ENCODE measurements at regions not wholly inside any gene's neighbourhood (a gene's known extent, or its start where the extent isn't known, plus 50 kb on each side); places are given as distances from the start of the nearest gene placed in this dataset.

DNA sequence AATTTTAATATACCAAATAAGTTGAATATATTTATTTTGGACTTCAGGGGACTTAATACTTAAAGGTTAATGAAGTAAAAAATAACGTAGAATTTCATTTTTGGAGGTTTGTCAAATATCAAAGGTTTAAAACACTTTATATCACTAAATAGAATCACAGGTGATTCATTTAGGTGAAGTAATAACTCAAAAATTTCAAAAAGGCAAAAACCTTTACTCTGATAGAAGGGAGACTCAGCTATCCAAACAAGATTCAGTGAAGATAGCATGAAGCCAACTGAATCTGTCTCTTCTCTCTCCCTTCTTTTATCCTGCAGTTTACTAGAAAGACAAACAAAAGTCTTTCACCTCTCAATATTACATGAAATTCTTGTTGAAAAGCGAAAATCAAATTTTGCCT lies 110.2 kb upstream of the CYSLTR1 start:
- ChIA-PET CTCF (ENCODE audit: low intra/inter-chr PET ratio) (no interaction called here), POLR2A (no interaction called here)
- intact Hi-C loops (cut with micrococcal nuclease): no loop called here
- no peaks in the 10 kb centered on the region for H3K79me2 ChIP-seq (ENCODE audit: control insufficient read depth, insufficient read depth, low read length)
- 0% methylated on average over 2 of the region's 2 CpGs for WGBS (ENCODE audit: insufficient coverage, low coverage, missing lambda C conversion rate)
- H3K4me1 ChIP-seq (replicated peaks in 1 of 2; ENCODE audit: control insufficient read depth in 2 of 2, insufficient read depth in 2 of 2, low read length in 2 of 2): no peaks in the 10 kb centered on the region
- no peak for FAIRE-seq
- in situ Hi-C loops (cut with MboI): no loop called here
- BruUV-seq (replicated peaks): no TSS peak
- no peaks in the 10 kb centered on the region for H3K9me3 ChIP-seq (replicated peaks; ENCODE audit: control insufficient read depth, insufficient read depth, low read depth, low read length)
- no peak overlapping the region for H3K4me2 ChIP-seq (ENCODE audit: insufficient read depth, low read length)
- H3K9ac ChIP-seq (ENCODE audit: insufficient read depth in 1 of 2, low read depth in 2 of 2, low read length in 2 of 2): no peak overlapping the region
- H3K36me3 ChIP-seq (ENCODE audit: control insufficient read depth, insufficient read depth, low read length): no peaks in the 10 kb centered on the region
- TF ChIP-seq, protein P1, sequence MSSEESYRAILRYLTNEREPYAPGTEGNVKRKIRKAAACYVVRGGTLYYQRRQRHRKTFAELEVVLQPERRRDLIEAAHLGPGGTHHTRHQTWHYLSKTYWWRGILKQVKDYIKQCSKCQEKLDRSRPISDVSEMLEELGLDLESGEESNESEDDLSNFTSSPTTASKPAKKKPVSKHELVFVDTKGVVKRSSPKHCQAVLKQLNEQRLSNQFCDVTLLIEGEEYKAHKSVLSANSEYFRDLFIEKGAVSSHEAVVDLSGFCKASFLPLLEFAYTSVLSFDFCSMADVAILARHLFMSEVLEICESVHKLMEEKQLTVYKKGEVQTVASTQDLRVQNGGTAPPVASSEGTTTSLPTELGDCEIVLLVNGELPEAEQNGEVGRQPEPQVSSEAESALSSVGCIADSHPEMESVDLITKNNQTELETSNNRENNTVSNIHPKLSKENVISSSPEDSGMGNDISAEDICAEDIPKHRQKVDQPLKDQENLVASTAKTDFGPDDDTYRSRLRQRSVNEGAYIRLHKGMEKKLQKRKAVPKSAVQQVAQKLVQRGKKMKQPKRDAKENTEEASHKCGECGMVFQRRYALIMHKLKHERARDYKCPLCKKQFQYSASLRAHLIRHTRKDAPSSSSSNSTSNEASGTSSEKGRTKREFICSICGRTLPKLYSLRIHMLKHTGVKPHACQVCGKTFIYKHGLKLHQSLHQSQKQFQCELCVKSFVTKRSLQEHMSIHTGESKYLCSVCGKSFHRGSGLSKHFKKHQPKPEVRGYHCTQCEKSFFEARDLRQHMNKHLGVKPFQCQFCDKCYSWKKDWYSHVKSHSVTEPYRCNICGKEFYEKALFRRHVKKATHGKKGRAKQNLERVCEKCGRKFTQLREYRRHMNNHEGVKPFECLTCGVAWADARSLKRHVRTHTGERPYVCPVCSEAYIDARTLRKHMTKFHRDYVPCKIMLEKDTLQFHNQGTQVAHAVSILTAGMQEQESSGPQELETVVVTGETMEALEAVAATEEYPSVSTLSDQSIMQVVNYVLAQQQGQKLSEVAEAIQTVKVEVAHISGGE (CRISPR knock-in tag; IDR thresholded peaks at IDR 0.05): no peak
- H3K27ac ChIP-seq (ENCODE audit: extremely low read depth, low read depth, low read length): no peak overlapping the region
- H3K4me3 ChIP-seq: no peak overlapping the region
- DNase-seq (ENCODE audit: extremely low read depth in 1 of 4, low spot score in 3 of 4): no peak
- no peaks in the 10 kb centered on the region for H3K9me1 ChIP-seq (ENCODE audit: control insufficient read depth, insufficient read depth, low read length)
- no peaks in the 10 kb centered on the region for H4K20me1 ChIP-seq (replicated peaks; ENCODE audit: control insufficient read depth, insufficient read depth, low read length)
- H3K27me3 ChIP-seq (ENCODE audit: control insufficient read depth in 2 of 2, insufficient read depth in 2 of 2, low read length in 2 of 2): no peaks in the 10 kb centered on the region
- no peak overlapping the region for H2AFZ ChIP-seq (ENCODE audit: low read depth, low read length)
- ATAC-seq: no peak

DNA sequence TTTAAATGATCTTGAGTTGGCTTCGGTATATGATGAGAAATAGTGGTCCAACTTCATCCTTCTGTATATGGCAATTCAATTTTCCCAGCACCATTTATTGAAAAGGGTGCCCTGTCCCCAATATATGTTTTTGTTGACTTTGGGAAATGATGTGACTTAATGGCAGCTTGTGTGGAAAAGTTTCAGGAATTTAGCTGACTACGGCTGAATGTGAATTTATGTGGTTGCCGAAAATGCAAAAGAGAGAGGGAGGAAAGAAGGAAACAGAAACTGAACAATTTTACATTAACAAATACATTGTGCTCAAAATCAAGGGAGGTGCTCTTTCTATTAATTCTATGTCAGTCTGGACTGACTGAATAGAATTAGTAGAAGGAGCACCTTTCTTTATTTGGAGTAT lies 101.8 kb upstream of the CYSLTR1 start:
- CTCF ChIA-PET (ENCODE audit: low intra/inter-chr PET ratio): no interaction called here
- no peak overlapping the region for H2AFZ ChIP-seq (ENCODE audit: low read depth, low read length)
- H3K9me3 ChIP-seq (replicated peaks; ENCODE audit: control insufficient read depth, insufficient read depth, low read depth, low read length): no peaks in the 10 kb centered on the region
- 6% methylated on average over 3 of the region's 3 CpGs for WGBS (ENCODE audit: insufficient coverage, low coverage, missing lambda C conversion rate)
- no peak for TF ChIP-seq TEAD2 (tag; IDR thresholded peaks at IDR 0.05)
- POLR2A ChIA-PET: no interaction called here
- H3K4me3 ChIP-seq: no peak overlapping the region
- H3K36me3 ChIP-seq (ENCODE audit: control insufficient read depth, insufficient read depth, low read length): no peaks in the 10 kb centered on the region
- DNase-seq (ENCODE audit: extremely low read depth in 1 of 4, low spot score in 3 of 4): no peak
- H3K9ac ChIP-seq (ENCODE audit: insufficient read depth in 1 of 2, low read depth in 2 of 2, low read length in 2 of 2): no peak overlapping the region
- H3K27ac ChIP-seq (ENCODE audit: extremely low read depth, low read depth, low read length): no peak overlapping the region
- H4K20me1 ChIP-seq (replicated peaks; ENCODE audit: control insufficient read depth, insufficient read depth, low read length): no peaks in the 10 kb centered on the region
- no peak for ATAC-seq
- H3K79me2 ChIP-seq (ENCODE audit: control insufficient read depth, insufficient read depth, low read length): no peaks in the 10 kb centered on the region
- H3K4me1 ChIP-seq (replicated peaks in 1 of 2; ENCODE audit: control insufficient read depth in 2 of 2, insufficient read depth in 2 of 2, low read length in 2 of 2): no peaks in the 10 kb centered on the region
- intact Hi-C loops (cut with micrococcal nuclease) (no loop called here), in situ Hi-C loops (cut with MboI) (no loop called here)
- no TSS peak for BruUV-seq (replicated peaks)
- no peaks in the 10 kb centered on the region for H3K9me1 ChIP-seq (ENCODE audit: control insufficient read depth, insufficient read depth, low read length)
- no peak overlapping the region for H3K4me2 ChIP-seq (ENCODE audit: insufficient read depth, low read length)
- H3K27me3 ChIP-seq (ENCODE audit: control insufficient read depth in 2 of 2, insufficient read depth in 2 of 2, low read length in 2 of 2): no peaks in the 10 kb centered on the region
- FAIRE-seq: no peak

All from K562 (cell line).